ENCODE measurements at regions not wholly inside any gene's neighbourhood (a gene's known extent, or its start where the extent isn't known, plus 50 kb on each side); places are given as distances from the start of the nearest gene placed in this dataset.

DNA sequence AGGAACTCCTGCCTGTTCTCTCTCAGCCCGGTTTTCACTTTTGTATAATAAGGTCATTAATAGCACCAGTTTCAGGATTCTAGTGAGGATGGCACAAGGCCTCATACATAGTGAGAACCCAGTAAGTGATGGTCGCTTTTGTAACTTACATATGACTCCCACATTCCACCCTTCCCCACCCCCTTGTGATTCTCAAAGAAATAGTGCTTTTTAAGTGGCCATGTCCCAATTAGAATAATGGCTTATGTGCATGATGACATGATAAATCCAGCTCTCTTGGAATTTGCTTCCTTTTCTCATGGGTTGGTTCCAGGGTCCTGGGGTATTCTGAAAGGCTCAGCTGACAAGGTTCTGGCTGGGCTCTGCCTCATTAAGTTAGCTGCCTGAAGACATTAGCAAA lies 189.9 kb downstream of the URB2 start:
- TF ChIP-seq, protein P1, sequence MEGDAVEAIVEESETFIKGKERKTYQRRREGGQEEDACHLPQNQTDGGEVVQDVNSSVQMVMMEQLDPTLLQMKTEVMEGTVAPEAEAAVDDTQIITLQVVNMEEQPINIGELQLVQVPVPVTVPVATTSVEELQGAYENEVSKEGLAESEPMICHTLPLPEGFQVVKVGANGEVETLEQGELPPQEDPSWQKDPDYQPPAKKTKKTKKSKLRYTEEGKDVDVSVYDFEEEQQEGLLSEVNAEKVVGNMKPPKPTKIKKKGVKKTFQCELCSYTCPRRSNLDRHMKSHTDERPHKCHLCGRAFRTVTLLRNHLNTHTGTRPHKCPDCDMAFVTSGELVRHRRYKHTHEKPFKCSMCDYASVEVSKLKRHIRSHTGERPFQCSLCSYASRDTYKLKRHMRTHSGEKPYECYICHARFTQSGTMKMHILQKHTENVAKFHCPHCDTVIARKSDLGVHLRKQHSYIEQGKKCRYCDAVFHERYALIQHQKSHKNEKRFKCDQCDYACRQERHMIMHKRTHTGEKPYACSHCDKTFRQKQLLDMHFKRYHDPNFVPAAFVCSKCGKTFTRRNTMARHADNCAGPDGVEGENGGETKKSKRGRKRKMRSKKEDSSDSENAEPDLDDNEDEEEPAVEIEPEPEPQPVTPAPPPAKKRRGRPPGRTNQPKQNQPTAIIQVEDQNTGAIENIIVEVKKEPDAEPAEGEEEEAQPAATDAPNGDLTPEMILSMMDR (conservative IDR thresholded peaks at IDR 0.05 in 1 of 2, IDR thresholded peaks at IDR 0.05 in 1 of 2; ENCODE audit: extremely low read depth in 1 of 2, insufficient read depth in 1 of 2, low read depth in 1 of 2, low read length in 2 of 2) = no peak
- TF ChIP-seq EZH2 (IDR thresholded peaks at IDR 0.05; ENCODE audit: borderline replicate concordance, low read length) = no peak
